Cardiac fibroblast (primary cell): ENCODE measurements at regions not wholly inside any gene's neighbourhood (a gene's known extent, or its start where the extent isn't known, plus 50 kb on each side); places are given as distances from the start of the nearest gene placed in this dataset.

Source experiments
- DNase-seq, 2 donors: peaks; one replicate each; pipeline versions ENCODE4 v3.0.0 to v3.0.0-alpha.2; 2010; ENCODE audit warnings: low read depth in 2 of 2
- H3K4me3 ChIP-seq, 2 donors: replicated peaks in 1 of 2; 1 replicate in 1 of 2; 2 replicates in 1 of 2; pipeline ENCODE4 v1.5.1; 2011; ENCODE audit warnings: low read depth in 2 of 2, low read length in 2 of 2, mild to moderate bottlenecking in 2 of 2, moderate library complexity in 1 of 2
- TF ChIP-seq, protein P1 (sequence below): IDR thresholded peaks from one replicate; pipeline ENCODE4 v1.5.1; 2011; ENCODE audit warnings: low read depth, mild to moderate bottlenecking, low read length, inconsistent platforms

DNA sequence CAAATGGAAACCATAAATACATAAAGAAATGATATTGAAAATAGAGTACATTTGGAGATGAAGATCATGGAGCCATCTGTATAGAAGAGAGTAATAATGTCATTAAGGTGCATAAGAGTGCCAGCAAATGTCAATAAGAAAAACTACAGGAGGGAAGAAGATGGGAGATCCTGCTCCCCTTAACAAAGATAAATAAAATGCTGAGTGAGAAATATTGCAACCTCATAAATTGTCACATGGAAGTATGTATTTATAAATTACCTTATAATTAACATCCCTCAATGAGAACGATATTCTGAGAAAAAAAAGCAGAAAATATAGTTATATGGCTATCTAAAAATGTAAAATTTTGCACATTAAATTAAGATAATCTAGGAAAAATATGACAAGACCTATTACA is 155.2 kb upstream of the PRSS1 start:
- no peak overlapping the region for H3K4me3 ChIP-seq
- TF ChIP-seq, protein P1, sequence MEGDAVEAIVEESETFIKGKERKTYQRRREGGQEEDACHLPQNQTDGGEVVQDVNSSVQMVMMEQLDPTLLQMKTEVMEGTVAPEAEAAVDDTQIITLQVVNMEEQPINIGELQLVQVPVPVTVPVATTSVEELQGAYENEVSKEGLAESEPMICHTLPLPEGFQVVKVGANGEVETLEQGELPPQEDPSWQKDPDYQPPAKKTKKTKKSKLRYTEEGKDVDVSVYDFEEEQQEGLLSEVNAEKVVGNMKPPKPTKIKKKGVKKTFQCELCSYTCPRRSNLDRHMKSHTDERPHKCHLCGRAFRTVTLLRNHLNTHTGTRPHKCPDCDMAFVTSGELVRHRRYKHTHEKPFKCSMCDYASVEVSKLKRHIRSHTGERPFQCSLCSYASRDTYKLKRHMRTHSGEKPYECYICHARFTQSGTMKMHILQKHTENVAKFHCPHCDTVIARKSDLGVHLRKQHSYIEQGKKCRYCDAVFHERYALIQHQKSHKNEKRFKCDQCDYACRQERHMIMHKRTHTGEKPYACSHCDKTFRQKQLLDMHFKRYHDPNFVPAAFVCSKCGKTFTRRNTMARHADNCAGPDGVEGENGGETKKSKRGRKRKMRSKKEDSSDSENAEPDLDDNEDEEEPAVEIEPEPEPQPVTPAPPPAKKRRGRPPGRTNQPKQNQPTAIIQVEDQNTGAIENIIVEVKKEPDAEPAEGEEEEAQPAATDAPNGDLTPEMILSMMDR, result no peak
- DNase-seq, result no peak

DNA sequence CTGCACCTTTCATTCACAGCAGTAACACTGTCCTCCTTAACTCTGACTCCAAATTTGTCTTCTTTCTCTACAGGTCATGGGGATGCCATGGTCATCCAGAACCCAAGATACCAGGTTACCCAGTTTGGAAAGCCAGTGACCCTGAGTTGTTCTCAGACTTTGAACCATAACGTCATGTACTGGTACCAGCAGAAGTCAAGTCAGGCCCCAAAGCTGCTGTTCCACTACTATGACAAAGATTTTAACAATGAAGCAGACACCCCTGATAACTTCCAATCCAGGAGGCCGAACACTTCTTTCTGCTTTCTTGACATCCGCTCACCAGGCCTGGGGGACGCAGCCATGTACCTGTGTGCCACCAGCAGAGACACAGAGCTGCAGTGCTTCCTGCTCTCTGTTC is 156.2 kb upstream of the PRSS1 start:
- TF ChIP-seq, protein P1, result no peak
- H3K4me3 ChIP-seq, result no peak overlapping the region
- no peak for DNase-seq

DNA sequence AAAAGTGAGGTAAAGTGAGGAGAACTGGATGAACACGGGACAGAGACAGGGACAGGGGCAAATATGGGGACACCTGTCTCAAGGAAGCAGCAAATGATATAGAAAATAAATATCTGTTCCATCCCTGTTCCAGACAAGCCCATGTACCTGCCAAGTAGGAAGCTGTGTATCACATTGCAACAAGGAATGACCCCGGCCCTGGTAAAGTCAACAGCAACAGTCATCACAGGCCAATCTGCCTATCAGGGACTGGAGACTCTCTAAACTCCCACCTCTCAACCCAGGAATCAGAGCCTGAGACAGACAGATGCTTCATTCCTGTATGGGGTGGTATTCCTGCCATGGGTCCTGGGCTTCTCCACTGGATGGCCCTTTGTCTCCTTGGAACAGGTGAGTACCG is 156.6 kb upstream of the PRSS1 start:
- TF ChIP-seq, protein P1, result no peak
- H3K4me3 ChIP-seq, result no peak overlapping the region
- DNase-seq, result no peak

DNA sequence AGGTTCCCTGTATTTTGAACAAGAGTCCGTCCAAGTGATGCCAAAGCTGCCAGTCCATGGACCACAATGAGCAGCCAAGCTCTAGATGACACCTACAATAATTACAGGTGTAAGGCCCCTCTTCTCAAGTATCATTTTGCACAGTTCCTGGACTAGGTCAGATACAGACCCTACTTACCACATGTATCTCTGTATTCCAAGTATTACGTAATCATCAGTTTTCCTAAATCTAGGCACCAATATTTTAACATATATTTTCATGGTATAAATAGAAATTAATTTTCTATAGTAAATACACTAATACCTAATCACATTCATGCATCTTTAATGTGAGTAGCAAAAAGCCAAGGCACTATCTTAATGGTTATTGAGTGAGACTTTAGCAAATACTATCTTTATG is 157.0 kb upstream of the PRSS1 start:
- DNase-seq, result no peak
- no peak overlapping the region for H3K4me3 ChIP-seq
- TF ChIP-seq, protein P1, result no peak

DNA sequence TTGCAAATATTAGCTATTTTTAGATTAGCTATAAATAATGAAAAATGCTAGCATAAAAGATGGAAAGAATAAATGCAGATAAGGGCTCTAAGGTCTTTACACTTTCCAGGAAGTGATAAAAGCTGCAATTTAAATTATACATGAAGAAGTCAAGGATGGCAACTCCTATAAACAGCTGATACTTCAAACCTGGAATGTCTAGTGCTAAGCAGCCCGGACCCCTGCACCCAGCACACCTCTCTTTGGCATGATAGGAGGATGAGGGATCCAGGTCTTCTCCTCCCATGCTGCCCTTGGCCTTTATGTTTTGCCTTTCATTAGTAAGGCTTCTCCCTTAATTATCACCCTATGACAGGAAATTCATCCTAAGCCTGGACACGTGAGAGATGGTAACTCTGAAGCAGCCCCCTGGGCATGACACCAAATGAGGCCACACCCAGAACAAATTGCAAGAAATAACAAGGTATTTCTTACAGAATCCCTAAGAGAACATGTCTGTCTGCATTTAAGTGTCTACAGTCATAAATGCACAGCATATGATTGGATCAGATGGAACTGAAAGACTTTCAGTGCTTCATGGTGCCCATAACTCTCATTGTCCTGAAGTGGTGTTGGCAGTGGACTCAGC is 158.3 kb upstream of the PRSS1 start:
- H3K4me3 ChIP-seq, result no peak overlapping the region
- no peak for DNase-seq
- TF ChIP-seq, protein P1, result no peak

DNA sequence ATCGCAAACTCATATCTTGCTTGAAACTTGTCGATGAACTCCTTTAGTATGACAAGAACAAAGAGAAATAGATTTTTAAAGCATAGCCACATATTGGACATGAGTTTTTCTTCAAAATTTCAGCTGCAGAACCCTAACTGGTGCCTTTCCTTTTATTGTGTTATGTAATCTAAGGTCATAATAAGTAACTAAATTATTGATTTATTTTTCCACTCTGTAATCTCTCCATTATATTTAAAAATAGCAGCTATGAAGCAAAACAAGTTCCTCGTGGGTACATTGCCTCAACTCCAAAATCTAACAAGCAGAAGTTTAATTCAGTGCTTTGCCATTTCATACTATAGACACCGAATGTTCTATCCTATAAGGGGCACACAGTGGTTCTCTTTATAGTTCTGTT is 159.2 kb upstream of the PRSS1 start:
- TF ChIP-seq, protein P1, result no peak
- DNase-seq, result no peak
- H3K4me3 ChIP-seq, result no peak overlapping the region

DNA sequence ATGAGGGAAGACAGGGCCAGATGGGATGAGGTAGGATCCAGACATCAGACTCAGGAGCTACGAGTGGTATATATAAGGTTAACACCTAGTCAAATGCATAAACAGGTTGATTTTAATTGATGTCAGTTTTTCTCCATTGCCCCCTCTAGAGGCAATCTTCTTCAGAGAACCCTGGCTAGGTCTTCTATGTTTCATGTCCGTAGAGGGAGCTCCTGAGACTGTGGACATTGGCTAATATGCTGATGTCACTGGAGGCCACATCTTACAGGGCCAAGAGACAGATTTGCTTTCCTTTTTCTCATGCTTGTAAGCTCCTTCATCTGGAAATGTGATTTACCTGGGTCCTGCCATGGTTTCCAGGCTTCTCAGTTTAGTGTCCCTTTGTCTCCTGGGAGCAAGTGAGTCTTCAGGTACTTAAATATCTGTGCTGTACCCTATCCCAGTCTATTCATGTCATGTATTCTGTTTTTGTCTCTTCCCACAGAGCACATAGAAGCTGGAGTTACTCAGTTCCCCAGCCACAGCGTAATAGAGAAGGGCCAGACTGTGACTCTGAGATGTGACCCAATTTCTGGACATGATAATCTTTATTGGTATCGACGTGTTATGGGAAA is 161.6 kb upstream of the PRSS1 start:
- peak; percentile 78 to 90 for DNase-seq
- H3K4me3 ChIP-seq, result no peak overlapping the region
- TF ChIP-seq, protein P1, result peak; percentile 93
